Nephron progenitor cell (in vitro differentiated cells): ENCODE measurements at regions not wholly inside any gene's neighbourhood (a gene's known extent, or its start where the extent isn't known, plus 50 kb on each side); places are given as distances from the start of the nearest gene placed in this dataset.

ENCODE experiments used
- DNase-seq: peaks from one replicate; pipeline ENCODE4 v3.0.0; 2021
- H3K27ac Mint-ChIP-seq: 2 replicates; pipeline ENCODE4 v1.8.0; 2021; ENCODE audit warnings: mild to moderate bottlenecking, moderate library complexity, mixed read lengths
- H3K27me3 Mint-ChIP-seq: 2 replicates; pipeline ENCODE4 v1.8.0; 2021; ENCODE audit warnings: mild to moderate bottlenecking, low read depth, mixed read lengths; ENCODE audit not compliant: poor library complexity
- H3K36me3 Mint-ChIP-seq: 2 replicates; pipeline ENCODE4 v1.8.0; 2021; ENCODE audit warnings: low read depth, mixed read lengths
- H3K4me1 Mint-ChIP-seq: 2 replicates; pipeline ENCODE4 v1.8.0; 2021; ENCODE audit warnings: mixed read lengths
- H3K4me3 Mint-ChIP-seq: 2 replicates; pipeline ENCODE4 v1.8.0; 2021; ENCODE audit warnings: mild to moderate bottlenecking, moderate library complexity, mixed read lengths
- H3K9me3 Mint-ChIP-seq: 2 replicates; pipeline ENCODE4 v1.8.0; 2021; ENCODE audit warnings: mild to moderate bottlenecking, moderate library complexity, mixed read lengths
- TF ChIP-seq, protein P1 (sequence below): fragments of 200-600 bp; sonication (generic); IDR thresholded peaks from 2 replicates; pipeline ENCODE4 v1.5.0; 2021; ENCODE audit warnings: antibody characterized with exemption

GRCh38 chr1:108082738-108083562 is 117.2 kb downstream of the SLC25A24 start:
- no peaks in the 10 kb centered on the region for H3K36me3 Mint-ChIP-seq
- H3K27me3 Mint-ChIP-seq = no peaks in the 10 kb centered on the region
- no peak overlapping the region for H3K4me3 Mint-ChIP-seq
- no peak for DNase-seq
- no peaks in the 10 kb centered on the region for H3K9me3 Mint-ChIP-seq
- TF ChIP-seq, protein P1, sequence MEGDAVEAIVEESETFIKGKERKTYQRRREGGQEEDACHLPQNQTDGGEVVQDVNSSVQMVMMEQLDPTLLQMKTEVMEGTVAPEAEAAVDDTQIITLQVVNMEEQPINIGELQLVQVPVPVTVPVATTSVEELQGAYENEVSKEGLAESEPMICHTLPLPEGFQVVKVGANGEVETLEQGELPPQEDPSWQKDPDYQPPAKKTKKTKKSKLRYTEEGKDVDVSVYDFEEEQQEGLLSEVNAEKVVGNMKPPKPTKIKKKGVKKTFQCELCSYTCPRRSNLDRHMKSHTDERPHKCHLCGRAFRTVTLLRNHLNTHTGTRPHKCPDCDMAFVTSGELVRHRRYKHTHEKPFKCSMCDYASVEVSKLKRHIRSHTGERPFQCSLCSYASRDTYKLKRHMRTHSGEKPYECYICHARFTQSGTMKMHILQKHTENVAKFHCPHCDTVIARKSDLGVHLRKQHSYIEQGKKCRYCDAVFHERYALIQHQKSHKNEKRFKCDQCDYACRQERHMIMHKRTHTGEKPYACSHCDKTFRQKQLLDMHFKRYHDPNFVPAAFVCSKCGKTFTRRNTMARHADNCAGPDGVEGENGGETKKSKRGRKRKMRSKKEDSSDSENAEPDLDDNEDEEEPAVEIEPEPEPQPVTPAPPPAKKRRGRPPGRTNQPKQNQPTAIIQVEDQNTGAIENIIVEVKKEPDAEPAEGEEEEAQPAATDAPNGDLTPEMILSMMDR = no peak
- H3K4me1 Mint-ChIP-seq = peaks cover 40% of the 10 kb centered on the region
- peak overlapping the region; percentile 6 for H3K27ac Mint-ChIP-seq

GRCh38 chr1:108082001-108082400 is 117.0 kb upstream of the VAV3 start:
- TF ChIP-seq, protein P1 = no peak
- no peaks in the 10 kb centered on the region for H3K36me3 Mint-ChIP-seq
- no peak for DNase-seq
- no peaks in the 10 kb centered on the region for H3K27me3 Mint-ChIP-seq
- H3K4me3 Mint-ChIP-seq = no peak overlapping the region
- peaks cover 40% of the 10 kb centered on the region for H3K4me1 Mint-ChIP-seq
- no peaks in the 10 kb centered on the region for H3K9me3 Mint-ChIP-seq
- H3K27ac Mint-ChIP-seq = no peak overlapping the region

- peak overlapping the region; percentile 19 for H3K4me3 Mint-ChIP-seq
- no peak for DNase-seq
- H3K27me3 Mint-ChIP-seq = no peaks in the 10 kb centered on the region
- TF ChIP-seq, protein P1 = no peak
- peak overlapping the region; percentile 47 for H3K27ac Mint-ChIP-seq
- H3K36me3 Mint-ChIP-seq = no peaks in the 10 kb centered on the region
- H3K4me1 Mint-ChIP-seq = peaks cover 40% of the 10 kb centered on the region
- H3K9me3 Mint-ChIP-seq = no peaks in the 10 kb centered on the region
These were observed 115.5 kb upstream of the VAV3 start for GRCh38 chr1:108080448-108080847.

- peak; percentile 22 for DNase-seq
- H3K9me3 Mint-ChIP-seq = no peaks in the 10 kb centered on the region
- TF ChIP-seq, protein P1 = no peak
- no peak overlapping the region for H3K4me3 Mint-ChIP-seq
- peaks cover 40% of the 10 kb centered on the region for H3K4me1 Mint-ChIP-seq
- no peaks in the 10 kb centered on the region for H3K27me3 Mint-ChIP-seq
- no peak overlapping the region for H3K27ac Mint-ChIP-seq
- H3K36me3 Mint-ChIP-seq = no peaks in the 10 kb centered on the region
These were observed 114.6 kb upstream of the VAV3 start for GRCh38 chr1:108079440-108080025.

- Mint-ChIP-seq H3K4me1 (peaks cover 35% of the 10 kb centered on the region), H3K27me3 (no peaks in the 10 kb centered on the region), H3K36me3 (no peaks in the 10 kb centered on the region), H3K9me3 (no peaks in the 10 kb centered on the region), H3K4me3 (no peak overlapping the region), H3K27ac (no peak overlapping the region)
- no peak for DNase-seq
- TF ChIP-seq, protein P1 = no peak
These were observed 113.0 kb upstream of the VAV3 start for GRCh38 chr1:108077991-108078390.
